GM18505 (cell line): ENCODE measurements at regions not wholly inside any gene's neighbourhood (a gene's known extent, or its start where the extent isn't known, plus 50 kb on each side); places are given as distances from the start of the nearest gene placed in this dataset.

Experiments used
- ATAC-seq: cut with Tn5 transposase; IDR thresholded peaks from one replicate; pipeline ENCODE4 v1.9.1; 2021; ENCODE audit not compliant: unreplicated experiment
- POLR2A ChIP-seq: IDR thresholded peaks from 4 replicates; pipeline ENCODE4 v1.6.1; 2011; ENCODE audit warnings: borderline replicate concordance; ENCODE audit not compliant: insufficient read depth, insufficient read length; ENCODE audit errors: extremely low read depth

GRCh38 chrX:79300856-79301255 is 66.3 kb downstream of the ITM2A start:
- no peak for TF ChIP-seq POLR2A
- no peak for ATAC-seq

DNA sequence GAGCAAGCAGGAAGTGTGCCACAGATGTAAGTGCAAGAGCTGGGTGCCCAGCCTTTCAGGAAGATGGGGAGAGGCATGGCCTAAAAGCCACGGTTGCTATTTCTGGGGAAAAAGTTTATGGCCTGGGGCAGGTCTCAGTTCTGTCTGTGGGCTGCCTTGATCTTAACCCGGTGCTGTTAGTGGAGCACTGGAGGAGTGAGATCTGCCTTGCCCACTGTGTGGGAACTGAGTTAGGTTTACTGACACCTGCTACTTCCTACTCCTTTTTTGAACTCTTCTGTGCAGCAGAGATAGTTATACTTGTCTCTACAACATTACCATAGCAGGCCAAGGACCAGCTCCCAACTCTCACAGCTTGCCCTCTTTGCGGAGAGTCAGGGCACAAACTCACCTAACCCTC is 76.5 kb downstream of the ITM2A start:
- TF ChIP-seq POLR2A, result no peak
- ATAC-seq, result no peak

- no peak for TF ChIP-seq POLR2A
- no peak for ATAC-seq
These were observed 78.4 kb downstream of the ITM2A start for GRCh38 chrX:79288733-79289132.

DNA sequence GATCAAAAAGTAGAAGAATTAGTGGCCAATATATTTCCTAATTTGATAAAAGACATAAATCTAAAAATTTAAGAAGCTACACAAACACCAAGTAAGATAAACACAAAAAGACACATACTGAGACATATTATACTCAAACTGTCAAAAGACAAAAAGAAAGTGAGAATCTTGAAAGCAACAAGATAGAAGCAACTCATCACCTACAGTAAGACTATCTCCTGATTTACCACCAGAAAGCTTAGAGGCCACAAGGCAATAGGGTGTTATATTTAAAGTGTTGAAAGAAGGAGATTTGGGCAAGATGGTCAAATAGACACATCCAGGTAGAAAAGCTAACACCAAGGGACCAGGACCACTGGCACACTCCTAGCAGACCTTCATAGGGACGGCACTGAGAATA is 79.4 kb downstream of the ITM2A start:
- no peak for ATAC-seq
- TF ChIP-seq POLR2A, result no peak

GRCh38 chrX:79281775-79282174 is 85.4 kb downstream of the ITM2A start:
- ATAC-seq, result no peak
- no peak for TF ChIP-seq POLR2A

GRCh38 chrX:79270401-79270800 is 96.7 kb downstream of the ITM2A start:
- peak; percentile 97 for ATAC-seq

GRCh38 chrX:79268788-79269187 is 98.3 kb downstream of the ITM2A start:
- no peak for TF ChIP-seq POLR2A
- ATAC-seq, result no peak

More at GRCh38 chrX:79270401-79270800, 96.7 kb downstream of the ITM2A start:
- no peak for TF ChIP-seq POLR2A

DNA sequence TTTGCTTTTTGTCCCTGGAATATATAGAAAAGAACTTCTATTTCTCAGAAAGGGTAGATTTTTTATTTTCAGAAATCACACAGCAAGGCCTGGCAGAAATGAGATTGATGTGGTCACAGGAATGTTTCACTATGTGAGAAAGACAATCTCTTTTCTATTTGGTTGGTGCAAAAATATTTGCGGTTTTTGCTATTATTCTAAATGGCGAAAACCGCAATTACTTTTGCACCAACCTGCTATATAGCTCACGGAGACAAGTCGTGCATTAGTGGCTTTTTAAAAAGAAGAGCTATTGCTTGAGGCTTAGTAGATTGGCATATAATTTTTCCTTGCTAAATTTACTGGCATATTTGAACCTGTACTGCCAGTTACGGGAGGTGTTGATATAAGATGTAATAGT is 100.4 kb downstream of the ITM2A start:
- no peak for TF ChIP-seq POLR2A
- ATAC-seq, result no peak

DNA sequence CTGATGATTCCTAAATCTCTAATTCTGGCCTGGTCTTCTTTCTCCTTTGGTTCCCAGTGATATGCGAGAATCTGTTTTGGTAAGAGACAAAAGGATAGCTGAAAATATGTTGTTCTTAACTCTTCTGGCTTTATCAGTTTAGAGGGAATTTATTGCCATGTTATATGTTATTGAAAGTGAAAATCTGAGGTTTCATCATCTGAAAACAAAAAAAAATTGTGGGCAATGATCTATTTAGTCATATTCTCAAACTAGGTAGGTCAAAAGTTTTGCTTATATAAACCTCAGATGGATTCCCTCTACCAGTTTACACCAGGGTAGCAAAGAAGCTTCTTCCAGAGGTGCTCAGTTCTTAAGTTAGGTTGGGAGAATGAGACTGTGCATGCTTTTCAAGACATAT is 103.6 kb downstream of the ITM2A start:
- TF ChIP-seq POLR2A, result no peak
- ATAC-seq, result no peak

- no peak for TF ChIP-seq POLR2A
- peak; percentile 92 for ATAC-seq
These were observed 108.0 kb downstream of the ITM2A start for GRCh38 chrX:79259073-79259689.

- TF ChIP-seq POLR2A, result no peak
- no peak for ATAC-seq
These were observed 99.2 kb downstream of the GPR174 start for GRCh38 chrX:79243691-79244090.

DNA sequence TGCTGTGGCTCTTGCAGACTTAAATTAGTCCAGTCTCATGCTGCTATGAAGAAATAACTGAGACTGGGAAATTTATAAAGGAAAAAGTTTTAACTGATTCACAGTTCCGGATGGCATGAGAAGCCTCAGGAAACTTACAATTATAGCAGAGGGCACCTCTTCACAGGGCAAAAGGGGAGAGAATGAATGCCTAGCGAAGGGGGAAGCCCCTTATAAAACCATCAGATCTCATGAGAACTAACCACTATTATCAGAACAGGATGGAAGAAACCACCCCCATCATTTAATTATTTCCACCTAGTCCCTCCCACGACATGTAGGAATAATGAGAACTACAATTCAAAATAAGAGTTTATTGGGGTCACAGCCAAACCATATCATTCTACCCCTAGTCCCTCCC is 91.4 kb downstream of the GPR174 start:
- no peak for TF ChIP-seq POLR2A
- ATAC-seq, result no peak

DNA sequence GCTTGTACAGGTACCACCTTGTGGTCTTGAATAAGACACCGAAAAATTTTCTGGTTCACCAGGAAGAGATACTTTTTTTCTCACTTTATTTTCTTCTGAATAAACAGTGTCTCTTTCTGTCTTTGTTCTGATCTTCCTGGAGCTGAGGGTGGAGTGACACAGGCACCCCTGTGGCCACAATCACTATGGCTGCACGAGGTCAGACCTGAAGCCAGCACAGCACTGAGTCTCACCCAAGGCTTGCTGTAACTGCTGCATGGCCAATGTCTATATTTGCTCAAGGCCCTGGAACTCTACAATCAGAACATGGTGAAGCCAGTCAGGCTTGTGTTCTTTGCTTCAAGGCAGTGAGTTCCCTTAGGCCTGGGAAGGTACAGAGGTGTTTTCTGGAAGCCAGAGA is 87.2 kb downstream of the GPR174 start:
- TF ChIP-seq POLR2A, result no peak
- no peak for ATAC-seq
